ENCODE measurements at regions not wholly inside any gene's neighbourhood (a gene's known extent, or its start where the extent isn't known, plus 50 kb on each side); places are given as distances from the start of the nearest gene placed in this dataset.

GRCh38 chr6:48490658-48491057 is 379.7 kb upstream of the PTCHD4 start:
- Histone ChIP-seq H3K9me3 (no peaks in the 10 kb centered on the region), H3K4me3 (no peak overlapping the region), H3K27ac (no peak overlapping the region), H3K36me3 (no peaks in the 10 kb centered on the region), H3K4me1 (ENCODE audit: insufficient read depth) (no peaks in the 10 kb centered on the region), H3K27me3 (no peaks in the 10 kb centered on the region)
- TF ChIP-seq POLR2A (IDR thresholded peaks at IDR 0.05) = no peak
- TF ChIP-seq EP300 (IDR thresholded peaks at IDR 0.05) = no peak
- WGBS, 3 donors = 79 to 82% (median 82%) methylated on average over 4 of the region's 4 CpGs
- DNase-seq = no peak
- intact Hi-C loops (cut with DNase I) = no loop called here

GRCh38 chr6:48486876-48487275 is 375.9 kb upstream of the PTCHD4 start:
- TF ChIP-seq EP300 (IDR thresholded peaks at IDR 0.05) (no peak), POLR2A (IDR thresholded peaks at IDR 0.05) (no peak)
- TF ChIP-seq, protein P1, sequence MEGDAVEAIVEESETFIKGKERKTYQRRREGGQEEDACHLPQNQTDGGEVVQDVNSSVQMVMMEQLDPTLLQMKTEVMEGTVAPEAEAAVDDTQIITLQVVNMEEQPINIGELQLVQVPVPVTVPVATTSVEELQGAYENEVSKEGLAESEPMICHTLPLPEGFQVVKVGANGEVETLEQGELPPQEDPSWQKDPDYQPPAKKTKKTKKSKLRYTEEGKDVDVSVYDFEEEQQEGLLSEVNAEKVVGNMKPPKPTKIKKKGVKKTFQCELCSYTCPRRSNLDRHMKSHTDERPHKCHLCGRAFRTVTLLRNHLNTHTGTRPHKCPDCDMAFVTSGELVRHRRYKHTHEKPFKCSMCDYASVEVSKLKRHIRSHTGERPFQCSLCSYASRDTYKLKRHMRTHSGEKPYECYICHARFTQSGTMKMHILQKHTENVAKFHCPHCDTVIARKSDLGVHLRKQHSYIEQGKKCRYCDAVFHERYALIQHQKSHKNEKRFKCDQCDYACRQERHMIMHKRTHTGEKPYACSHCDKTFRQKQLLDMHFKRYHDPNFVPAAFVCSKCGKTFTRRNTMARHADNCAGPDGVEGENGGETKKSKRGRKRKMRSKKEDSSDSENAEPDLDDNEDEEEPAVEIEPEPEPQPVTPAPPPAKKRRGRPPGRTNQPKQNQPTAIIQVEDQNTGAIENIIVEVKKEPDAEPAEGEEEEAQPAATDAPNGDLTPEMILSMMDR (IDR thresholded peaks at IDR 0.05) = no peak
- intact Hi-C loops (cut with DNase I) = no loop called here
- Histone ChIP-seq H3K4me3 (no peak overlapping the region), H3K27ac (no peak overlapping the region), H3K27me3 (no peaks in the 10 kb centered on the region), H3K4me1 (ENCODE audit: insufficient read depth) (no peaks in the 10 kb centered on the region), H3K9me3 (no peaks in the 10 kb centered on the region), H3K36me3 (no peaks in the 10 kb centered on the region)
- no peak for DNase-seq
- WGBS, 3 donors = 83 to 89% (median 89%) methylated on average over 3 of the region's 3 CpGs

- Histone ChIP-seq H3K27me3 (no peaks in the 10 kb centered on the region), H3K4me1 (ENCODE audit: insufficient read depth) (no peaks in the 10 kb centered on the region), H3K27ac (no peak overlapping the region), H3K36me3 (no peaks in the 10 kb centered on the region), H3K9me3 (no peaks in the 10 kb centered on the region), H3K4me3 (no peak overlapping the region)
- 68 to 74% (median 70%) methylated on average over 3 of the region's 3 CpGs for WGBS, 3 donors
- no peak for DNase-seq
- intact Hi-C loops (cut with DNase I) = no loop called here
- TF ChIP-seq EP300 (IDR thresholded peaks at IDR 0.05) = no peak
- TF ChIP-seq, protein P1 (IDR thresholded peaks at IDR 0.05) = no peak
- no peak for TF ChIP-seq POLR2A (IDR thresholded peaks at IDR 0.05)
These were observed 375.4 kb upstream of the PTCHD4 start for GRCh38 chr6:48486373-48486772.

DNA sequence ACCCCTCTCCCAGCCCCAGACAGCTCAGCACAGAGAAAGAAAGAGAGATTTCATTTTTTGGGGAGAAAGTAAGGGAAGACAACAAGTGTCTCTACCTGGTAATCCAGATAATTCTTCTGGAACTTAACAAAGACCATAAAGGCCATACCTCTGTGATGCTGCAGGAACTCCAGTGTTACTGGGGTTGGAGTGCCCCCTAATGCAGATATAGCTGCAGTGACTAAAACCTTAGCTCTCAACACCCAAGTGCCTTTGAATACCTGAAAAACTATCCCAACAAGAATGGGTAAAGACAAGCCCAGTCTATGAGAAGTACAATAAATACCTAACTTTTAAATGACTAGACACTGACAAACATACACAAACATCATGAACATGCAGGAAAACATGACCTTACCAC is 365.3 kb upstream of the PTCHD4 start:
- intact Hi-C loops (cut with DNase I) = no loop called here
- H3K4me1 ChIP-seq (ENCODE audit: insufficient read depth) = no peaks in the 10 kb centered on the region
- no peak overlapping the region for H3K27ac ChIP-seq
- no peak for DNase-seq
- H3K4me3 ChIP-seq = no peak overlapping the region
- no peaks in the 10 kb centered on the region for H3K9me3 ChIP-seq
- TF ChIP-seq, protein P1 (IDR thresholded peaks at IDR 0.05) = no peak
- TF ChIP-seq POLR2A (IDR thresholded peaks at IDR 0.05) (no peak), EP300 (IDR thresholded peaks at IDR 0.05) (no peak)
- H3K36me3 ChIP-seq = no peaks in the 10 kb centered on the region
- H3K27me3 ChIP-seq = no peaks in the 10 kb centered on the region

- Histone ChIP-seq H3K4me3 (no peak overlapping the region), H3K4me1 (ENCODE audit: insufficient read depth) (no peaks in the 10 kb centered on the region), H3K27me3 (no peaks in the 10 kb centered on the region), H3K27ac (no peak overlapping the region), H3K36me3 (no peaks in the 10 kb centered on the region), H3K9me3 (no peaks in the 10 kb centered on the region)
- WGBS, 3 donors = 95 to 100% (median 98%) methylated on average over 1 of the region's 1 CpG
- no peak for TF ChIP-seq POLR2A (IDR thresholded peaks at IDR 0.05)
- TF ChIP-seq EP300 (IDR thresholded peaks at IDR 0.05) = no peak
- TF ChIP-seq, protein P1 (IDR thresholded peaks at IDR 0.05) = no peak
- DNase-seq = no peak
- intact Hi-C loops (cut with DNase I) = no loop called here
These were observed 364.3 kb upstream of the PTCHD4 start for GRCh38 chr6:48475275-48475674.
